HG03354 (cell line): ENCODE measurements at regions not wholly inside any gene's neighbourhood (a gene's known extent, or its start where the extent isn't known, plus 50 kb on each side); places are given as distances from the start of the nearest gene placed in this dataset.
"Not testable (repeated sequence)": the region's sequence is repeated elsewhere in the genome, so short reads cannot be mapped to it uniquely, and the experiment has no call there.

Experiments used
- ATAC-seq: cut with Tn5 transposase; IDR thresholded peaks from one replicate; pipeline ENCODE4 v1.9.1; 2021; ENCODE audit warnings: mild to moderate bottlenecking; ENCODE audit not compliant: unreplicated experiment, poor library complexity, severe bottlenecking

DNA sequence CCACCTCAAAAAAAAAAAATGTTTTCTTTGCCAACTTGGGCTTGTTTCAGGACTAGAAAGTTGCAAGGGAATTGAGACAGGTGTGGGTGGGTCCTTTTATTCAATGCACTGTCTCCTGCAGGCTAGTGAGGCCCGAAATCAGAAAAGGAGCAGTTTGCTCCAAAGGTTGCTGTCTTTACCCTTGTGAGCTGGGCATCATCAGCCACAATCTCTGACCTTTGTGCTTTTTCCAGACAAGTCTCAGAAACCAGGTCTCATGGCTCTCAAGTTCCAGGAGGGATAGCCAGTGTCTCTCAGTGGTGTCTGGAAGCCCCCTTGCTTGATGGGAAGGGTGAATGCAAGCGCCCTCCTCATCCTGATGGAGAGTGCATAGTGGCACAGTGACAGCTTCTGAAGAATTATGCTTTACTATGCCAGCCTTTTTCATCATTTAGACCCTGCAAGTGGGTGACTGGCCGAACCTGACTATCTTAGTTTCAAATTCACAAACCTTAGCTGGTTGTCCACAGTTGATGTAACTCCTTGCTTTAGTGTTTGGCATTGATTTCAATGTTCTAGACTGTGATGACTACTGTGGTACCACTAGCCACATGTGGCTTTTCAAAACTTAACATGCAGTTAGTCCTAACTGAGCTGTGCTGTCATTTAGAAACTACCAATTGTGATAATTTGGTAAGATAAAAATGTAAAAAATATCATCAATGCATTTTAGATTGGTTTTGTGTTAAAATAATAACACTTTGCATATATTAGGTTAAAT lies 468.6 kb downstream of the GADD45G start:
- ATAC-seq = no peak

DNA sequence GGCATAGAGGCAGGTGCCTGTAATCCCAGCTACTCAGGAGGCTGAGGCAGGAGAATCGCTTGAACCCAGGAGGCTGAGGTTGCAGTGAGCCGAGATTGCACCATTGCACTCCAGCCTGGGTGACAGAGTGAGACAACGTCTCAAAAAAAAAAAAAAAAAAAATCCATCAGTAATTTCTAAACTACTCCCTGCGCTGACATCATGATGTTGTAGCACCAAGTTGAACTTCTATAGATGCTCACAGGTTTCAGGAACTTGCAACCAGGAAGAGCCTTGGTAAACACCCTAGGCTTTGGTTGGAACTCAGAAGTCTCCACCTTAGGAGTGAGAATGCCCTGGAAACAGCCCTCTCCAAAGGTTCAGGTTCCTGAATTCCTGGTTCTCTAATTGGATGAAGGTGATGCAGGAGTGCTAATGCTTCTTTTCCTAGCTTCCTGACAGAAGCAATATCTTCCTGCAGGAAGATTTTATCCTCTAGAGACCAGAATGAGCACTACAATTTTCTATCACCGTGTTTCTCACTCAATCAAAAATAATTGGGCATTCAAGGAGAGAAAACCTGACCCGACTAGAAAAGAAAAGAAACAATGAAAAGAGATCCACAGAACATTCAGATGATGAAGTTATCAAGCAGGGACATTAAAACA lies 469.6 kb downstream of the GADD45G start:
- no peak for ATAC-seq

DNA sequence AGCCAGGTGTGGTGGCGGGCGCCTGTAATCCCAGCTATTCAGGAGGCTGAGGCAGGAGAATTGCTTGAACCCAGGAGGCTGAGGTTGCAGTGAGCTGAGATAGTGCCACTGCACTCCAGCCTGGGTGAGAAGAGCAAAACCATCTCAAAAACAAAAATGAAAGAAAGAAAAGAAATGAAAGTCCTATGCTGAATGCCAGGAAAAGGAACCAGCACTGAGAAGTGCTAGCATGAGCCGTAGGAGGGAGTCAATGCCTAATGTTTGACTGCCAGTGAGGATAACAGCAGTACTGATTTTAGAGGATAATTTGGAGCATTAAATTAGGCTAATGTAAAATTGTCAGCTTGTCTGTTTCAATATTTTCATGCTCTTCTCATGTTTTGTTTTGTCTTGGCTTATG lies 472.8 kb downstream of the GADD45G start:
- not testable (repeated sequence) for ATAC-seq

DNA sequence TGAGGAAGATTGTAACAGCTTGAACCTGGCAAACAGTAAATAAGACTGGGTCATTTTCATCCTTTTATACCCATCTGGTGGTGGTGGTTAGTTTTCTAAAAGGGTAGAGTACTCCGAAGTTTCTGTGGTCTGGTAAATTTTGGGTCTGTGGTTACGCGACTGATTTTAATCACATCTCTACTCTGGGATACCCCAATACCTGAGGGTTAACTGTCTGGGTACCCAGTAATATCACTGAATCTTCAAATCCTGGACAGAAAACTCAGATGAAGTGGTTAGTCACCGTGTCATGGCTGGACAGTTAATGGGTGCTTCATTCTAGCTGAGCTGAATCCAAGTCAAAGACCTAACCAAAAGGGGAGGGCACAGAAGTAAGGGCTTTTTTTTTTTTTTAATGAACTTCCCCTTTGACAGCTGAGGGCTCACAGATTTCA lies 474.2 kb downstream of the GADD45G start:
- ATAC-seq = no peak

DNA sequence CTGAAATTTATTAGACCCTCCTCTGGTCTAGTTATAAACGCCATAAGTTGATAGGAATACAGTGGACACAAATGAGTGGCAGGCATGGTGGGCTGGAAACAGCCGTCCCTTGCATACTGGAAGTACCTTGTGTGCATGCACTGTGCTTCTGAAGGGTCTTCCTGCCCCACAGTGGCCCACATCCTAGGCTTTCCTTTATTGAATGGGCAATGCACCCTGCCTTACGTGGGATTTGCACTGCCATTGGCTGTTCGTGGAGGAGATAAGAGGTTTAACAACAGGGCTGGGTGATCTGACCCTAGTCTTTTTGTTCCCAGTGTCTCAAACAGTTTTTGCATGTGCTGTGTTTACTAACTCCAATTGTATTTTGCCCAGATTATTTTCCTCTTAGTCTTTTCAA lies 480.8 kb downstream of the GADD45G start:
- ATAC-seq = no peak

DNA sequence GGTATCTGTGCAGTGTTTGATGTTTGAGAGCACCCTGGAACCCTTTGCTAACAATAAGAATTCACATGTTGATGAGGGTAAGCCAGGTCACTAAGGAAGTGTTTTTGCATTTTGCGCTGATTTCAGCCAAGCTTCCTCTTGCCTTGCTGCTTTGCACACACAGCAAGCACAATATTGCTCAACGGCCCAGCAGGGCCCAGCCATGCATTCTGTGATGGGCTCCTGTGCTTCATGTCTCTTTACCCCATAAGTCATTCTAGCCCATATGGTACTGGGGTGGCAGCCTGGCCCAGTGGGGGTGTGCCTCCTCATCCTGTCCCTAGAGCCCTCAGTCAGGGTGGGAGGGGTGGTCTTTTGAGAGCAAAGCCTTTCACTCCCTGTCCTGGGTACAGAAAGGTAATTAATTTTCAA lies 481.3 kb downstream of the GADD45G start:
- ATAC-seq = no peak

DNA sequence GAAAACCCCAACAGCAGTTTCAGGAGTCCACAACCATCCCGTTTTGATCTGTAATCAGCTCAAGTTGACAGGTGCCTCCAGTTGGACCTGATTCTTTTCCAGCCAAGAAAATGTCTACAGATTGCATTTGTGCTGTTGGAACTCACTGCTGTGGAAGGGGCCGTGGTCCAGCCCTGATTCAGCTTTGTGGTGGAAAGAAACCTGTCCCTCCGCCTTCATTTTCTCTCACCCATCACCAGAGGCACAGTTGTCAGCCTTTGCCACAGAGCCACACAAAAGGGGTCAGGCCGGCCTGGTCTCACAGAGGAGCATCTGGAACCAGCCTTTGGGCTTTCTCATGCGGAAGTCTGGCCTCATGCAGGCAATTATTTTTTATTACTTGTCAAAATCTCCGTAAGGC lies 483.6 kb downstream of the GADD45G start:
- no peak for ATAC-seq

DNA sequence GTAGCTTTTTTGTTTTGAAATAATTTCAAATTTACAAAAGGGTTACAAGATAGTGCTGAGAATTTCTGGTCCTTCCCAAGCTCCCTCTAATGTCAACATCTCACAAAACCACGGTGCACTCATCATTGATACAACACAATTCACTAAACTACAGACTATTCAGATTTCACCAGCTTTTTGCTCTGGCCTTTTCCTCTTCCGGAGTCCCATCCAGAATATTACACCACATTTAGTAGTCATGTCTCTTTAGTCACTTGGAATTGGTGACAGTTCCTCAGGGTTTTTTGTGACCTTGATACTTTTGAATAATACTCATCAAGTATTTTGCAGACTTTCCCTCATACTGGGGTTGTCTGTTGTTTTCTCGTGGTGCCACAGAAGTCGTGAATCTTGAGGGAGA lies 484.0 kb downstream of the GADD45G start:
- ATAC-seq = no peak

DNA sequence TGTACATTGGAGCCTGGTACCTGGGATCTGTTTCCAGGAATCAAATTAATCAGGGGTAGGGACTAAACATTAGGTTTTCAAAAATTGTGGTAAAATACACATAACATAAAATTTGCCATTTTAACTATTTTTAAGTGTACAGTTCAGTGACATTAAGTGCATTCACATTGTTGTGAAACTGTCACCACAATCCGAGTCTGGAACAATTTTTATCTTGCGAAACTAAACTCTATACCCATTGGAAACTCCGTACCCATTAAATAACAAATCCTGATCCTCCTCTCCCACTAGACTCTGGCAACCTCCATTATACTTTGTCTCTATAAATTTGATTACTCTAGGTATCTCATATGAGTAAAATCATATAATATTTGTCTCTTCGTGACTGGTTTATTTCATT lies 486.2 kb downstream of the GADD45G start:
- ATAC-seq = no peak

DNA sequence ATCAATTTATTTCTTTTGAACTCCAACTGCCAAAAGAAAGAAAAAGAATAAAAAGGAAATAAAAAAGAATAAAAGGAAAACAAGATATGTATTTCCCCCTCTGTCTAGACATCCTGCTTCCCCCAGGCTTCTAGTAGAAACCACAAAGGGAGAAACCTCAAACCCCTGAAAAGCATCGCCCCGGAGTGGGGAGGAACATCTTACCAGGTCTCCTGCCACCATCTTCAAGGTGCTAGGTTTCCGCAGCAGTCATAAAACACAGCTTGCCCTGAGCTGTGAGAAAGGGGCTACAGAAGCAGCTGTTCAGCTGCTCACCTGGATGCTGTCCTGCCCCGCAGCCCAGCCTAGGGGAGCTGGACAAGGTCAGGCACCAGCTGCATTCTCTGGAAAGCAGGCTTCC lies 487.7 kb downstream of the GADD45G start:
- no peak for ATAC-seq

DNA sequence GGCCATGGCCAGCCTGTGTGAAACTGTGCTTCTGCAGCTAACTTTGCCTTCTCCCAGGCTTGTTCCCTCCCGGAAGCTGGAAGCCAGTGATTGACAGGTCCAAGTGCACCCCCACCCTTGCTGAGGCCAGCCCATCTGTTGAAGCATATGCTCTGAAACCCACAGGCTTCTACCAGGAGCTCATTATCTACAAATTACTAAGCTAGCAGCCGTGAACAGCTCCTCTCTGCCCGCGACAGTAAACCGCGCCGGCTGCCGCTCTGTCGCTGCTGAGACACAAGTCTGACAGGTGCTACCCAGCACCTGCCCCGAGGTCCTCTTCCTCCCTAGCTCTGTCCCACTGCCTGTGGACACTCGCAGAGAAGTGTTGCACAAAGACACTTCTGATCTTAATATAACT lies 490.9 kb downstream of the GADD45G start:
- ATAC-seq = no peak

DNA sequence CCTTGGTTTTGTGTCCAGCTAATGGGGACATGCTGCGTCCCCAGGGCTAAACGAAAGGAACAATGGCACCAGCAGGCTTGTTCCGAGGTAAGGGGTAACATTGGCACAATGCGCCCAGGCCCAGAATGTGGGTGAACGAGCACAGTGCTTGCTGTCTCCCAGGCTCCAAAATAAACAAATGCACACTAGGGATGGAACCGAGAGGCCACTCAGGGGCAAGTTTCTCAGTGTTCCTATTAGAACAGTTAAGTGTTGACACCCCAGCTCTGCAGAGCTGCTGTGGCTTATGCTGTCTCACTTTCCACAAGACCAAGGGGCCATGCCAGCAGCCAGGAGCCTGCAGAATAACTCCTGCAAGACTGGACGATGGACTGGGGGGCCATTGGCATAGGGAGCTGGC lies 492.4 kb downstream of the GADD45G start:
- no peak for ATAC-seq

DNA sequence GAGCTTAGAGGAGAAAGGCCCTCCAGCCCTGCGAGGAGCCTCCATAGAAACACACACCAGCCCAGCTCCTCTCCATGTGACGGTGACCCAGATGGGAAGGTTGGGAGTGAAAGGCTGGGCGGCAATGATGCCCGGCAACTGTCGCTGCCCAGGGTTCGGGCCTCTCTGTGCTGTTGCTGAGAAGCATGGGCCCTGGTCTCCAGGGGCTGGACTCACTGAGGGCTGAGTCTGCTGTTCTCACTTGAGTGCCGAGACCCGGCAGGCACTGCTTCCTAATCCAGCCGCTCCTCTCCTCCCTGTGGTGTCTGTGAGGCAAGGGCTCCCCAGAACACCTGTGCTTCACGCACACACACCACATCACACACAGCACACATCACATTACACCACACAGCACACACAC lies 493.6 kb downstream of the GADD45G start:
- ATAC-seq = no peak

DNA sequence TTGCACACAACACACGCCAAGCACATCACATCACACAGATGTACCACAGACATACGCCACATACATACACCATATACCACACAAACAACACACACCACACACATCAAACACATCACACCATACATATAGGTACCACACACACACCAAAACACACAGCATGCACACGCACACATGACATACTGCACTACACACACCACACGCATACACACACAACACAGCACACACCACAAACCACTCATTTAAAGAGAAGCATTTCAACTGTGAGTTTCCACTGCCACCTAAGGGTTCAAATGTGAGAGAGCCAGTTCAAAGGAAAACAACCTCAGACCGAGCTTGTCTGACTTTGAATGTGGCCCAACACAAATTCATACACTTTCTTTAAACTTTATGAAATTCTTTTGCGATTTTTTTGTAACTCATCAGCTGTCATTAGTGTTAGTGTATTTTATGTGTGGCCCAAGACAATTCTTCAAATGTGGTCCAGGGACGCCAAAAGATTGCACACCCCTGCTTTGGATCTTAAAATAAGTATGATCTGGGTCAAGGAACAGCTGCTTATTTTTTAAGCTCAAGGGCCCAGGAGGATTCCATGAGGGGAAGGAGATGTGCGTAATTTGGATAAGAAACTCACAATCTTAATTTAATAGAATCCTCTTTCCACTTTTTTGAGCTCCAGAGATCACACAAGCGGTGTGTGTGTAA lies 494.6 kb downstream of the GADD45G start:
- no peak for ATAC-seq

DNA sequence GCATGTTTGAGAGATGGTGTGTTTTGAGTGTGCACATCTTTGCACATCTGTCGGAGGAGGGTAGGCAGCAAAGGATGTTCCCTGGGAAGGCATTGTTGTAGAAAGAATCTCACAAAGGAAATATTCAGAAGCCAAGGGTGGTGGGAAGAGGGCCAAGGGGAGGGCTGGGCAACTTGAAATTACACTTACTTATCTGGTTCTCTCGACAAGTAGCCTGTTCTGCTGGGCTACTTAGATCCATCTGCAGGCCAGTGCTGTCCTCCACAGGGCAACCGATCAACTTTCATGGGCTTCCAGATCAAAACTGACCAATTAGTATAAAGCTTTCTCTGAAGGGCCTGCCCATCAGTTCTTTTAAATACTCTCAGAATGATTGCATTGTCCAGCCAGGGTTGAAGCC lies 495.2 kb downstream of the GADD45G start:
- no peak for ATAC-seq

DNA sequence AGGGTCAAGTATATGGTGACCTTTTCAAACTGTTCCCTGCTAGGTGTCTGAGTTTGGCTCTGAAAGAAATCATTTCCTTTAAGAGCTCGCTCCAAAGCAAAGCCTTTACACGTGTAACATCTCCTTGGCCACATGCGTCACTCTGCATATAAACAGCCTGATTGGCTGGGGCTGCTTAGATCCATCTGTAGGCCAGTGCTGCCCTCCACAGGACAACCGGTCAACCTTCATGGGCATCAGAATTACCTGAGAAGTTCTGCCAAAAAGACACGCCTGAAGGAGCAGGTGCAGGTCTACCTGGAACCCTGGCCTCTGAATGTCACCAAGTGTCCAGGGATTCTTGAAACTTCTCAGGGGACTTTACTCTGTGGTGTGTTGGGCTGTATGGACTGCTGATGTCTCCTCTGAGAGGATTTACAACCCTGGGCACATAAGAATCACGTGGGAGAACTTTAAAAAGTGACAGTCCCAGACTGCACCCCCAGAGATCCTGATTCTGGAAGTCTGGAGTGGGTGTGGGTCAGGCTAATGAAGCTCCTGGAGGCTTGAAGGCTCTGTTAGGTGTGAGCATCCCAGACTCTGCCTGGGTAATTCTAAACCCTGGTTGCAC lies 497.6 kb downstream of the GADD45G start:
- ATAC-seq = peak; percentile 98

DNA sequence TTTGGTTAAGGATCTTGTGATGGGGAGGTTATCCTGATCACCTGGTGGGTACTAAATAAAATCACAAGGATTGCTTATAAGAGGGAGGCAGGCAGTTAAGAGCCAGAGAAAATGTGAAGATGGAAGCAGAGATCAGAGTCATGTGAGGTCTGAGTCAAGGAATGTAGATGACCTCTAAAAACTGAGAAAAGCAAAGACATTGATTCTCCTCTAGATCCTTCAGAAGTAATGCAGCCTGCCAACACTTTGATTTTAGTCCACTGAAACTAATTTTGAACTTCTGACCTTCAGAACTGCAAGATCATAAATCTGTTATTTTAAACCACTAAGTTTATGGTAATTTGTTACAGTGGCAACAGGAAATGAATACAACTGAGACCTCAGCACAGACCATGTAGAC lies 499.0 kb downstream of the GADD45G start:
- no peak for ATAC-seq

DNA sequence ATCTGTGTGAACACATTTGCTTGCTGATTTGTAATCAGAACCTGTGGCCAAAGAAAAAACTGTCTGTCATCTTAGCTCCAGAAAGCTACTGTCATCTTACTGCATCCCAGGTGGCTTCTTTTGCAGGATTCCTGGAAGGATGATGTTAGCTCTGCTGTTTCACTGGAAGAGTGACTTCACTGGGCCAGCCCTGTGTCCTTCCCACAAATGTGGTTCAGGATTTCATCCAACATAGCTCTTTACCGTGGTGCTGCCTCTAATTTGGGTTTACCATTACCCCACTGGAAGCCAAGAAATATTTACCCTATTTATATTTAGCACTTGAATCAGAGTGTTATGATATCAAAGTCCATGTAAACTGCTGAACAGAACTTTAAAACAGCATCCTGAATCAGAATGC lies 501.0 kb downstream of the GADD45G start:
- no peak for ATAC-seq

DNA sequence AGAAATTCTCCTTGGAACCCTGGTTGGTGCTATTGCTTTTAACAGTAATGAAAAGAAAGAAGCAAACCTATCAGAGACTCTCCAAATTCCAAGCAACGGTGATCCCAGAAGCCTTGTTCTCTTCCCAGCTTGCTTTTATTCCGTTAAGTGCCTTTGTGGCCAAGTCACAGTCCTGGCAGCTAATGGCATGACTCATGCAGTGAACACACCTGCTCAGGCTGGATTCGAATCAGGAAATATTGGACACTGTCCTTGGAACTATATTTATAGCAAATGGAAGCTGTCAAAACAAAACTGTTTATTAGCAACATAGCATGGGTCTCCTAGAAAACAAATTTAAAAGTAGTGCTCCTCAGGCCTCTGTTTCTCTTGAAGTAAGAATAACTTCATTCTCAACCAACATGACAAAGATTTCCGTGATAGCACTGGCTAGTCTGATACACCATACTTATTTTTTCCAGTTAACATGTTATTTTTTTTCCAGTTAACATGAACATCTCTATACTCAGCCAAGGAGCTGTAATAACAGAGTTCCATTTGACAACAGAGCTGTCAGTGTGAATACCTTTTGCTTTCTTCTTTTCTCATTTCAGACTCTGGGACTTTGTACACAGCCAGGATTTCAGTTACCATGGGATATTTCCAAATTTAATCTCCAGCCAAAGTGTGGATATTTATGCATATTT lies 502.4 kb downstream of the GADD45G start:
- ATAC-seq = no peak
